ENCODE measurements at regions not wholly inside any gene's neighbourhood (a gene's known extent, or its start where the extent isn't known, plus 50 kb on each side); places are given as distances from the start of the nearest gene placed in this dataset.

- no peaks in the 10 kb centered on the region for H3K27me3 ChIP-seq
- peaks cover 0 to 7% (median 0%) of the 10 kb centered on the region in 3 donors for H3K9me3 ChIP-seq
- H3K4me3 ChIP-seq: no peak overlapping the region
- no peak for ATAC-seq
- no peaks in the 10 kb centered on the region for H3K36me3 ChIP-seq
- H3K27ac ChIP-seq: no peak overlapping the region
- 67 to 79% methylated on average over 2 to 3 of the region's 3 CpGs for WGBS, 2 donors (ENCODE audit: low coverage in 1 of 2)
- TF ChIP-seq EP300 (IDR thresholded peaks at IDR 0.05): no peak
- TF ChIP-seq POLR2AphosphoS5 (IDR thresholded peaks at IDR 0.05): no peak
- no peak for TF ChIP-seq POLR2A (IDR thresholded peaks at IDR 0.05)
- no peak for TF ChIP-seq CTCF (IDR thresholded peaks at IDR 0.05)
- H3K4me1 ChIP-seq: no peaks in the 10 kb centered on the region
Measured at GRCh38 chr14:25588751-25589150, 538.8 kb upstream of the STXBP6 start.

GRCh38 chr14:25574628-25575325 lies 524.8 kb upstream of the STXBP6 start:
- no peaks in the 10 kb centered on the region for H3K27me3 ChIP-seq
- no peaks in the 10 kb centered on the region for H3K36me3 ChIP-seq
- no peak for ATAC-seq
- TF ChIP-seq POLR2AphosphoS5 (IDR thresholded peaks at IDR 0.05): no peak
- TF ChIP-seq EP300 (IDR thresholded peaks at IDR 0.05): no peak
- TF ChIP-seq CTCF (IDR thresholded peaks at IDR 0.05): no peak
- TF ChIP-seq POLR2A (IDR thresholded peaks at IDR 0.05): no peak
- H3K9me3 ChIP-seq: no peaks in the 10 kb centered on the region
- H3K4me3 ChIP-seq: no peak overlapping the region
- 69 to 73% methylated on average over 4 to 5 of the region's 5 CpGs for WGBS, 2 donors (ENCODE audit: low coverage in 1 of 2)
- no peak overlapping the region for H3K27ac ChIP-seq
- H3K4me1 ChIP-seq: no peaks in the 10 kb centered on the region

- no peaks in the 10 kb centered on the region for H3K4me1 ChIP-seq
- H3K4me3 ChIP-seq: no peak overlapping the region
- H3K9me3 ChIP-seq: no peaks in the 10 kb centered on the region
- H3K27ac ChIP-seq: no peak overlapping the region
- no peaks in the 10 kb centered on the region for H3K36me3 ChIP-seq
- TF ChIP-seq POLR2AphosphoS5 (IDR thresholded peaks at IDR 0.05) (no peak), POLR2A (IDR thresholded peaks at IDR 0.05) (no peak), EP300 (IDR thresholded peaks at IDR 0.05) (no peak), CTCF (IDR thresholded peaks at IDR 0.05) (no peak)
- WGBS, 2 donors (ENCODE audit: low coverage in 1 of 2): no CpG with 5 or more reads among the region's 4 CpGs
- ATAC-seq: no peak
- H3K27me3 ChIP-seq: no peaks in the 10 kb centered on the region
Measured at GRCh38 chr14:25570483-25570882, 520.5 kb upstream of the STXBP6 start.

- Histone ChIP-seq H3K27ac (no peak overlapping the region), H3K4me3 (no peak overlapping the region), H3K27me3 (no peaks in the 10 kb centered on the region), H3K36me3 (no peaks in the 10 kb centered on the region), H3K4me1 (no peaks in the 10 kb centered on the region), H3K9me3 (no peaks in the 10 kb centered on the region)
- WGBS, 2 donors (ENCODE audit: low coverage in 1 of 2): 29 to 64% methylated on average over 1 of the region's 1 CpG
- no peak for ATAC-seq
- TF ChIP-seq POLR2AphosphoS5 (IDR thresholded peaks at IDR 0.05) (no peak), EP300 (IDR thresholded peaks at IDR 0.05) (no peak), CTCF (IDR thresholded peaks at IDR 0.05) (no peak), POLR2A (IDR thresholded peaks at IDR 0.05) (no peak)
Measured at GRCh38 chr14:25557466-25557865, 507.5 kb upstream of the STXBP6 start.

- ATAC-seq: no peak
- Histone ChIP-seq H3K27me3 (no peaks in the 10 kb centered on the region), H3K4me3 (no peak overlapping the region), H3K27ac (no peak overlapping the region), H3K36me3 (no peaks in the 10 kb centered on the region), H3K9me3 (no peaks in the 10 kb centered on the region), H3K4me1 (peaks cover 0 to 11% (median 0%) of the 10 kb centered on the region in 3 donors)
- 36 to 71% methylated on average over 2 of the region's 2 CpGs for WGBS, 2 donors (ENCODE audit: low coverage in 1 of 2)
- TF ChIP-seq EP300 (IDR thresholded peaks at IDR 0.05) (no peak), POLR2AphosphoS5 (IDR thresholded peaks at IDR 0.05) (no peak), CTCF (IDR thresholded peaks at IDR 0.05) (no peak), POLR2A (IDR thresholded peaks at IDR 0.05) (no peak)
Measured at GRCh38 chr14:25552826-25553225, 502.9 kb upstream of the STXBP6 start.
